DMS114 treated with DMSO at 0.1 percent for 48 hours (cell line): ENCODE measurements at regions not wholly inside any gene's neighbourhood (a gene's known extent, or its start where the extent isn't known, plus 50 kb on each side); places are given as distances from the start of the nearest gene placed in this dataset.

Source experiments
- DNase-seq: peaks from one replicate; lab custom pipeline; 2025; ENCODE audit not compliant: unreplicated experiment; lab: John Stamatoyannopoulos, UW

DNA sequence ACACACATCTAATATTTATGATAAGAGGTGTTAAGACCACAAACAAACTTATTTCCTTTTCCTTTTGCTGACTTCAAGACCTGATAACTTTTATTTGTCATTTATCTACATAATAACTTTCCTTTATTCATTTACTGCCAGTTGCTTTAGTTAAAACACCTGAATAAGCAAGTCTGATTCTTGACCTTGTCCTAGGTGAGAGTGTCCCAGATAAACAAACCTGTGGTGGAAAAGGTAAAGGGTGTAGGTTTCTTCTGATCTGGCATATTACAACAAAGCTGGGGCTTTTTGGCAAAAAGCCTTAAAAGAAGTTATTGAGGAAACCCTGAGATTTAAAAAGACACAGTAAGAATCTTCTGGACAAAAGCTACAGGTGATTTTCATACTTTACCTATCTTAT is 191.5 kb downstream of the ZBBX start:
- no peak for DNase-seq

DNA sequence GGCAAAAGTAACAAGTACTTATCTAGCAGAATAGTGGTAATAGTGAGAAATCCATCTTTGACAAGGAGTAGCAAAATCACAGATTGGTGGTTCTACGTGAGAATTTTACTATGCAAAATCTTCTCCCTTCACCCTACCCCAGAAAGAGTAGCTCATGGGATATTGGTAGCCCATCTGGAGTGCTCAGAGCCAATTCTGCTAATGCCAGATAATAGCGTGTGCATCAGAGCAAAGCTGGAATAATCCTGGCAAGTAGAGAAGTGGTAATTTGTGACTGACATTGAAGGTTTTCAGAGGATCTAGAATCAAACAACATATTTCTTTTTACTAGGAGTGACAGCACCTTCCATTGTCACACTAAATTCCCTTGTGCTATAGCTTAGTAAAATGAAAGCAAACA is 192.9 kb downstream of the ZBBX start:
- DNase-seq, result no peak

- no peak for DNase-seq
Measured at GRCh38 chr3:167184511-167184910, 195.6 kb downstream of the ZBBX start.

DNA sequence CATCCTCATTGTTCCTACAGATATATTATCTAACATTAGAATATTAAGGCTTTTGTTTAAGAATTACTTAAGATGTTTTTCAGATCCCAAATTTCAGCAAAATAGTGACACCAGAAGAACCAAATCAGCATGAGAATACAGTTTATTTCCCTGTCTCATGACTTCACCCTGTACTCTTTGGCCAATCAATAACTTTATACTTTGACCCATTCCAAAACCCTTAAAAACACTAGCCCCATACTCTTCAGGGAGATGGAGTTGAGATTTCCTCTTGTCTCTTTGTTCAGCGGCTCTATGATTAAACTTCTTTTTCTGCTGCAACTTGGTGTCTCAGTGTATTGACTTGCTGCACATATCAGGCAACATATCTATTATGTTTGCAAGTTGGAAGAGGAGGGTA is 207.7 kb downstream of the ZBBX start:
- no peak for DNase-seq

- DNase-seq, result no peak
Measured at GRCh38 chr3:167167491-167167890, 212.6 kb downstream of the ZBBX start.

DNA sequence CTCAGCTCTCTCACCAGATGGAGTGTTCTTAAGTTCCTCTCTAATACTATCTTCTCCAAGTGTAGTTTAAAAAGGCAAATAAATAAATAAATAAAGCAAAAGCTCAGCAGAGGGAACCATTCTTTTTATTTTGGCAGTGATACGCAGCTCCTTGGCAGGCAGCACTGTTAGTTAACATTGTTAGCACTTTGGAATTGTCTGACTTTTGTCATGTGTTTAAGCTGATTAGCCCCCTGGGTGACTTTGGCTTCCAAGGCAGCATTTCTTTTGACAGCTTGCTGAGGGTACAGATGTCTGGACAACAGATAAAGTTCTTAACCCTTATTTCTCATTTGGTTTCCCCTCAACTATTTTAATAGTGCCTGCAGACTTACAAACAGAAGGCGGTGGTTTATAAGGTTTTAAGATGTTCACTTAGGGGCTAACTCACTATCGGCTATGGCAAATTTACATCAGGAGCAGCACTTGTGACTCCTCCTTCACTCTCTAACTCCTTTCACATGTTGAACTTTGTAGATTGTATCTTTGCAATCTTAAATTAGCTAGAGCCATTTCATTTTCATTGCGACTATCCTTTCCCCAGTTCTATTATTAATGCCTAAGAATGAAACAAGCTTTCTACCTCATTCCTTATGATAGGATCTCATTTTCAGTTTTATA is 213.4 kb downstream of the ZBBX start:
- DNase-seq, result no peak

GRCh38 chr3:167166012-167166411 is 214.1 kb downstream of the ZBBX start:
- no peak for DNase-seq

GRCh38 chr3:167163580-167163979 is 216.5 kb downstream of the ZBBX start:
- DNase-seq, result no peak

GRCh38 chr3:167162083-167162482 is 218.0 kb downstream of the ZBBX start:
- DNase-seq, result no peak

GRCh38 chr3:167160781-167161180 is 219.3 kb downstream of the ZBBX start:
- DNase-seq, result no peak

DNA sequence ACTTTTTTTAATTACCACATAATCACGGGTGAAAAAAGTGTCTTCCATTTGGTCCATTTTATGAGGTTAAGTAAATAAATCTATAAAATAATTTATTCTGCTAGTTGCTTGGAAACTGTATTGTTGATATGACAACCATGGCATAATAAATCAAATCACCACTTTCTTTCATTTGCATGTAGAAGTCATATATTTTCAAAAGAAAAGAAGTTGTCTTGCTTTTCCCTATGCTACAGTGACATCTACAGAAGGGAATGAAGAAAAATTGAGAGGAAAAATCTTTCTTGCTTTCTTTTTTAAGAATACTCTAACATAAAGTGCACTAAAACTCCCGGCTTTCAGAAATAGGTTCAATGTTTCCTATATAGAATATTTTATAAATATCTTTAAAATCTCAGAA is 228.5 kb downstream of the ZBBX start:
- DNase-seq, result no peak

- DNase-seq, result no peak
Measured at GRCh38 chr3:167148136-167148535, 232.0 kb downstream of the ZBBX start.

DNA sequence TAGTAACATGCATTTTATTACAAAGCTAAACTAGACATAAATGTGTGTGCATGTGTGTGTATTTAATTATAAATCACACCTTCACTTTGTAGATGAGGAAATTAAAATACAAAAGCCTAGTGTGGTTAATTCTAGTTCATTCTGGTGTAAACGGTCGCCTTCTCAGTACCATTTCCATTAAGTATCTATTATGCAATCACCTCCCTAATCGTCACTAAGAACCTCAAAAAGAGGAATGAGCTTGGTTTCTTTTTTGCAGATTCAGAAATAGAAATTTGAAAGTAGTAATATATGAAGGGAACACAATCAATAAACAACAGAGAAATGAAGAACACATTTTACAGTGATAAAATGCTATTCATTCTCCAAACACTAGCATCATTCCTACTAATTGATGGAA is 233.2 kb downstream of the ZBBX start:
- DNase-seq, result no peak

GRCh38 chr3:167125612-167126407 is 254.3 kb downstream of the ZBBX start:
- no peak for DNase-seq

GRCh38 chr3:167120828-167121227 is 259.3 kb downstream of the ZBBX start:
- DNase-seq, result no peak

DNA sequence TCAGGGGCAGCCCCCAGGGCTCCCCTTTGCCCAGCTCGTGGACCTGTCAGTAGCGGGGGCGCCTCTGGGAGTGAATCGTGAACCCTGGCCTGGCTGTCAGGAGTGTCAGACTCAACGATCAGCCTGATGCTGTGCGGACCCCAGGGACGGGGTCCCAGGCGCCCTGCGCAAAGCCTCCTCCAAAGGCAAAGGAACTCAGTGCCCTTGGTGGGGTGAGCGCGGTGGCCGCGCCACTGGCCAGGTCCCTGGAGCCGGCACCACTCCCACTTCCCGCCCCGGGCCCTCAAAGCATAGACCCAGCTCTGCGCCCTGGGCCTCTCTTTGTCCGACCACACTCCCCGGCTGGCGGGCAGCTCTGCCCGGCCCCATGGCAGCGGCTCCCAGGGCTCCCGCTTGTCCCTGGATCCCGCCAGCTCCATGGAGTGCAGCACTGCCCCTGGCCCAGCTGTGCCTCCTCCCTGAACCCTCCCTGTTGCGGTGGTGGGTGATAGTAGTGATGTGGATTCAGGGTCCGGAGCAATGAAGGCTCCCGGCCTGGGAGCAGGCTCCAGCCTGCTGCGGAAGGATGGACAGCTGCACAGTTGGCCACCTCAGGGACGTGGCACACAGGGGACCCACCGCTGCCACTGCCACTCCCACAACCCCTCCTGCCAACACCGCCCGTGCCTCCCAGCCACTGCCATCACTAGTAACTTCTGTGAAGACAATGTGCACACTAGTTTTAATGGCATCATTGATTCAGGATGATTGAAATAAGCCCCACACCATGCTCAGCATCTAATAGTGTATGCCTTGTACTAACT is 263.8 kb downstream of the ZBBX start:
- DNase-seq, result no peak

DNA sequence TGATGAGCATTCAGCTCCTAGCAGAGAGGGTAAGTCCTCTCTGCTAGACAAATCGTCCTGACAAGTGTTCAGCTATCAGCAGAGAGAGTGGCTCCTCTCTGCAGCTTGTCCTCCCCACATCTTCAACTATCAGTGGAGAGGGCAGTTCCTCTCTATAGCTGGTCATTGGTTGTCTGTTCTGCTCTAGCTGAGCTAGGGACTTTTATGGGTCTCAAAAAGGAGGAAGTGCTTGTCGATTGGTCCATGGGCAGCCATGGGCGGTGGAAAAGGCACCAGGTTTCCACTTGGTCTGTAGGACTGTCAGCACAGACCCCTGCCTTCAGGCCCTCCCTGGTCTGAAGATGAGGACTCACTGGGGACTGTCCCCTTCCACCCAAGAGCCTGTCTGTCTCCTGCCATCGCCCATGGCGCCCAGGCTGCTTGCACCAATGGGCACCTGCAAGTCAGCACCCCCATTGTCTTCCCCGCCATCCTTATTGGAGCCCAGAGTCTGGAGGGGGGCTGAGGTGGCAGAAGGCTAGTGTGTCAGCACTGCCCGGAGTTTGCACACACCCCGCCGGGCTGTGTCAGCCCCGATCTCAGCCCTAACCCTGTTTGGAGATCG is 264.7 kb downstream of the ZBBX start:
- no peak for DNase-seq

DNA sequence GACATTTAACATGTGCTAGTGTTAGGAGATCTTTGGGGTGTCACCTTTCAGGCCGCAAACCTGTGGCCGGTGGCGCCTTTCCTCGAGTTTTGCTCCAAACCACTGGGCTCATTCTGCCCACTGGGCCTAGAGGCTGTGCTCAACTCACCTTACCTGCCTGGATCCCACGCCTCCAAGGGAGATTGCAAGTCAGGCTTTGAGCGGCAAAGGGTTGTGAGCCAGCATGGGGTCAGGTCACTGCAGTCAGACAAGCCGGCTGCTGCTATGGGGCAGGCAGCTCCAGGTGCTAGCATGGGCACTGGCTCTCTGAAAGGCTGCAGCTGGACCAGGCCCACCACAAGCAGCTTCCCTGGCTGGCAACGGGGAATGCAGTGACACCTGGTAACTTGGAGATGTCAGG is 265.5 kb downstream of the ZBBX start:
- DNase-seq, result no peak

- no peak for DNase-seq
Measured at GRCh38 chr3:167113035-167113830, 266.9 kb downstream of the ZBBX start.

- DNase-seq, result no peak
Measured at GRCh38 chr3:167110901-167111300, 269.2 kb downstream of the ZBBX start.

DNA sequence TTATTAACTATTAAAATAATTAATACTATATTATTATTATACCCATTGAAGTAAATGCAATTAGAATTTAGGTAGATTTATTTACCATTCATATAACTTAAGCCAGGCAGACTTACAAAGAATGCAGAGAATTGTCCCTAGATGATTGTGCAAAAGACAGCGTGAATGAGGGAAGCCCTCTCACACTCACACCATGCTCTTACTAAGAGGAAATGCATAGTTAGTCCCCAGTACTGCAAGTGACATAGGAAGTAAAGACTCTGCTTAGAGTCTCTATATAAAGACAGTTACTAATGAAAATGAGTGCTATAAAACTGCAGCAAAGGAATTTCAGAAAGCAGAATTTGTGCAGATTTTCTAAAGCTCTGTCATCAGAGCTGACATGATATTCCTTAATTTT is 270.4 kb downstream of the ZBBX start:
- no peak for DNase-seq
